HL-60/S4 (cell line): ENCODE measurements at regions not wholly inside any gene's neighbourhood (a gene's known extent, or its start where the extent isn't known, plus 50 kb on each side); places are given as distances from the start of the nearest gene placed in this dataset.

ENCODE experiments used
- in situ Hi-C: fragments of 300-500 bp; cut with MboI; formaldehyde crosslinking; loops from 2 replicates; pipeline ENCODE4 v1.14.3; 2022; ENCODE audit warnings: low sequenced_read_pairs

- in situ Hi-C loops: loop anchor here (25.0 kb wide), 1 partner anchor 178 kb away; the partner anchor contains the start of gene ABCA8
Observed at GRCh38 chr17:68783861-68784260, 171.3 kb downstream of the ABCA8 start.

DNA sequence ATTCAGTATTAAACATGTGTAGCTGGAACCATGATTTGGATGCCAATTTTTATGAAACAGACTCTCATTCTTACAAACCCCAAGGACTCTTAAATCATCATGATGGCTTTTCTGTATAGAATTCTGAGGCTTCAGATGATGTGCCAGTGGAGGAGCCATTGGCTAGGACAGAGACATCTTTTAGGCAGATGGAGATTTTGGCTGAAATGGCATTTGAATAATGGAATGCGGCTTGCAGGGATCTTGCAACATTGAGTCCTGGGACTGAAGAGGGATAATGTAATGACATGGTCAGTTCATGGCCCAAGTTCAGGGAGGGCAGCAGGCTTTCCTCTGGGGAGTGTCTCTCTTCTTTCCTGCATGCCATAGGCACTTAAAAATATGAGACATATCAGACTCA is 172.4 kb downstream of the ABCA8 start:
- in situ Hi-C loops: loop anchor here (25.0 kb wide), 1 partner anchor 180 kb away; the partner anchor contains the start of gene ABCA8

DNA sequence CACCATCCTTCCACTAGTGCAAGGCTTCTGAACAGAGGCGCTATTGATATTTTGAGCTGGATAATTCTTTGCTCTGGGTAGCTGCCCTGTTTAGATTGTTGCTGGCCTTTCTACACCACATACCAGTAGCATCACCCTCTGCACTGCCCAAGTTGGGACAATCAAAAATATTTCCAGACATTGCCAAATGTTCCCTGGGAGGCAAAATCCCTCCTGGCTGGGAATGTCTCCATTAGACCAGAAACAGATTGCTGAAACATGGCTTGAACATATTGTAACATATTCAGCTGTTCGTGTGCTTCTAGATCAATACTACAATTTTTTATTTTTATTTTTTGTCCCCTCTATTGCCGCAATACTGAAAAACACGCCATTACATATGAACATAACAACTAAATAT is 174.6 kb downstream of the ABCA8 start:
- in situ Hi-C loops: loop anchor here (25.0 kb wide), 1 partner anchor 182 kb away; the partner anchor contains the start of gene ABCA8

DNA sequence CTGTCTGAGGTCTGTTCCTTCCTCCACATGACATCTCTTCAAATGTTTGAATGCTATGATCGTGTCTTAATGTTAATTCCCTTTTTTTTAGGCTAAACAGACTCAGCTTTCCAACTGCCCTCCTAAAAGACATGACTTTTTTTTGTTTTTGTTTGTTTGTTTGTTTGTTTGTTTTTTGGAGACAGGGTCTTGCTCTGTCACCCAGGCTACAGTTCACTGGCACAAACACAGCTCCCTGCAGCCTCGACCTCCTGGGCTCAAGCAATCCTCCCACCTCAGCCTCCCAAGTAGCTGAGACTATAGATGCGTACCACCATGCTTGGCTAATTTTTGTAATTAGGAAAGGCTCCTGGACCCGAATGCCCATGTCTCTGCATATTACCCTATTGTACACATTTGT is 176.5 kb downstream of the ABCA8 start:
- in situ Hi-C loops: loop anchor here (5.0 to 25.0 kb wide), 2 partner anchors 184 to 449 kb away; partner anchors contain the start of genes ABCA10 and ABCA8

- in situ Hi-C loops: loop anchor here (5.0 to 25.0 kb wide), 2 partner anchors 184 to 449 kb away; partner anchors contain the start of genes ABCA10 and ABCA8
Observed at GRCh38 chr17:68777856-68778694, 176.9 kb upstream of the FAM20A start.

DNA sequence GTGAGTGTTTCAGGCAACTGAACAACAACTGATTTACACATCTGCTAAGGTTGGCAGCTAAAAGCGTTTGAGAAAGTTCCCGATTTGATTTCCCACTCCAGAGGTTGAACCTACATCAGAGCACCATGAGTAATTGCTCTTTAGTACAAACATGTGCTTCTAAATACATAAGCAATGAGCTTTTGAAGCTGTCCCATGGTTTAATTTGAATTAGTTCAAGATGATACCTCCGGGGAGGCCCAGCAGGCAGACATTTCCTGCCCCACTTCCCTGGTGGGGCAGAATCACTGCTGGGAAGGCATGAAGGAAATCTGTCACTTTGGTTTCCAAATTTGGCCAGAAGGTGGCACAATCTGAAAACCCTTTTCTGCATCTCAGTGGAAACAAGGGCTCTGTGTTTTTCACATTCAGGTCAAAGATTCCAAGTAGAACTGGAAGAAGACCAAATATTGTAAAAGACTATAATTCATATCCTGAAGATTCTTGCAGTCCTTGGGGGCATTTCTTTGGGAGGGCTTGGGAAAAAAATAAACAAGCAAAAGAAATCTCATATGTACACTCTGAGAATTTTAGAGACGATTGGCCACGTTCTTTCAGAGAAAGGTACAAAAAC is 176.2 kb upstream of the FAM20A start:
- in situ Hi-C loops: loop anchor here (5.0 to 25.0 kb wide), 2 partner anchors 185 to 450 kb away; partner anchors contain the start of genes ABCA10 and ABCA8

DNA sequence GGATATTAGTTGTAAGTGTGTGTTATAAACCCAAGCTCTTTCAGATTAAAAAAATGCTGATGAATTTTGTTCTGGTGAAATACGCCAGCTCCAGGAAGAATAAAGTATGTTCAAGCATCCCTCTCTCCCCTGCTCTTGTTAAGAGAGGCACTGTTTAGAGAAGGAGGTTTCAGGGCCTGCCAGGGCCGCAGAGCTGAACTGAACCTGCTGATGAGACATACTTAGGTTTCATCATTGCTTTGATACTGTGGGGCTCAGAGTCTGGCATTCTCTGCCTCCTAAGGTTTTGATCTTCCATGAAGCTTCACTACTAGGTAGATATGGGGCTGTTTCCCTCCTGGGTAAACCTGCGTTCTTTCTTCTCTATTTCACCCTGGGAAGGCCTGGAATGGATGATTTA is 175.3 kb upstream of the FAM20A start:
- in situ Hi-C loops: loop anchor here (5.0 to 25.0 kb wide), 2 partner anchors 186 to 451 kb away; partner anchors contain the start of genes ABCA10 and ABCA8

DNA sequence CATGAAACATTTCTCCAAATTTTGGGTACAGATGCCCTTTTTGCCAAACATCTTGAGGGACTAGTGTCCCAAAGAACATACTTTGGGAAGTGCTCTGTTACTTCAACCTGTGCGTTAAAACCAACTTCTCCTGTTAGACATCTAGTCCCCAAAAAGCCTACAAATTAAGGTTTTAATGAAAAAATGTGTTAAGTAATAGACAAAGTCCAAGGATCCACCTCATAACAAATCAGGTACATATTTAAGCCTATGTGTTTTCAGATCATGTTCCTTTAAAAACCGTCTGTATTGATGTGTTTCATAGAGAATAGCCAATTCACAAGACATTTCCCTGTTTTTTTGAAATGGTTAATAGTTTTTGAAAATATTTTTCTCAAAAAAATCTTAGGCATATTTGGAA is 174.8 kb upstream of the FAM20A start:
- in situ Hi-C loops: loop anchor here (5.0 to 25.0 kb wide), 2 partner anchors 186 to 451 kb away; partner anchors contain the start of genes ABCA10 and ABCA8

GRCh38 chr17:68775318-68775717 is 174.2 kb upstream of the FAM20A start:
- in situ Hi-C loops: loop anchor here (5.0 to 25.0 kb wide), 2 partner anchors 187 to 452 kb away; partner anchors contain the start of genes ABCA10 and ABCA8

GRCh38 chr17:68771867-68772515 is 170.8 kb upstream of the FAM20A start:
- in situ Hi-C loops: loop anchor here (25.0 kb wide), 2 partner anchors 510 to 610 kb away; no protein-coding TSS in a partner anchor

DNA sequence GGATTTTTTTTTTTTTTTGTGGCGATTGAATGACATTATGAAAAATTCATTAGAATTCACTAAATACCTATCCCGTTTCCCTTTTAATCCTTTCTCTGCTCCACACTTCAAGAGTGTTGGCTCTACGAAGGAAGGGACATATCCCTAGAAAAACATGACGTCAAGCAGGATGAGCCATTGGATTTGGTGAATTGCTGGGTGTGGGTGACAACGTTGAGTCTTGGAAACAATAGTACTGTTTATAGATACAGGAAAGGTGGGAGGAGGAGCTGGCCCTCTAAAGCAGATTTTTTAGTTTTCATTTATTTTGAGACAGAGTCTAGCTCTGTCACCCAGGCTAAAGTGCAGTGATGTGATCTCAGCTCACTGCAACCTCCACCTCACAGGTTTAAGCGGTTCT is 167.6 kb upstream of the FAM20A start:
- in situ Hi-C loops: loop anchor here (25.0 kb wide), 2 partner anchors 507 to 607 kb away; no protein-coding TSS in a partner anchor

DNA sequence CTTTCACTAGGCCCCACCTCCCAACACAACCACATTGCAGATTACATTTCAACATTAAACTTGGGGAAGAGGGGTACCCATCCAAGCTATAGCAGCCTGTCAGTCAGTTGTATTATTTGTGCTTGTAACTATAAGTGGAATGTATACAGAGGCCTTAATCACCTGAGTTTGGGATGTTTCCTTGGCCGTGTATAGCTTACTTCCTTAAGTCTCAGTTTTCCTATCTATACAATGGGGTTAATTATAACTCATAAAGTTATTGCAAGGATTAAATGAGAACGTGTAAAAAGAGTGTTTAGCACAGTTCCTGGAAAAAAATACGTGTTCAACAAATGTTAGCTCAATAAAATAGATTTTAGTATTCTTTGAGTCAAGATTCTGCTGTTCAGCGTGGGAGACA is 165.5 kb upstream of the FAM20A start:
- in situ Hi-C loops: loop anchor here (25.0 kb wide), 2 partner anchors 504 to 604 kb away; no protein-coding TSS in a partner anchor

DNA sequence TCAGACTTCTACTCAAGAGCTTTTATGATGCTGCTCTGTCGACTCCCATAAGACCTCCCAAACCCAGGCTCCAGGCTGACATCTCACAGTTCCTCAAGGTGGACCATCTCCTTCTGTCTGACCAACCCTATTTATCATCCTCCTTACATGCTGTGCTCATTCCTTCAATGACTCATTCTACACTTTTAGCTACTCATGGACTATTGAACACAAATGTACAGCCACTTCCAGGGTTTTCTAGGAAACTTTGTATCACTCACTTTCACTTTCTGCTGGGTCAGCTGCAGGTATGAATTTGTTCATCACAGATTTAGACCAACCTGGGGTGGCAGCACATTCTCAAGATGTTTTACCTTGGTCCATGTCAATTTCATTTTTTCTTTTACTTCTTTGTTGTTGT is 162.4 kb upstream of the FAM20A start:
- in situ Hi-C loops: loop anchor here (25.0 kb wide), 2 partner anchors 501 to 601 kb away; no protein-coding TSS in a partner anchor

DNA sequence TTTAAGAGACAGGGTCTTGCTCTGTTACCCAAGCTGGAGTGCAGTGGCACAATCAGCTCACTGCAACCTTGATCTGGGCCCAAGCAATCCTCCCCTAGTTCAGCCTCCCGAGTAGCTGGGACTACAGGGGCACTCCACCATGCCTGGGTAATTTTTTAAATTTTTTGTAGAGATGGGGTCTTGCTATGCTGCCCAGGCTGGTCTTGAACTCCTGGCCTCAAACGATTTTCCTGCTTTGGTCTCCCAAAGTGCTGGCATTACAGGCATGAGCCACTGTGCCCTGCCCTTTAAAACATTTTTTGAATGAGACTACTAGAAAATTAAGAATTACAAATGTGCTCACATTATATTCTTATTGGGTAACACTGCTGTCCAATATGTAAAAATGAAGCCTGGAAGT is 161.7 kb upstream of the FAM20A start:
- in situ Hi-C loops: loop anchor here (25.0 kb wide), 2 partner anchors 501 to 601 kb away; no protein-coding TSS in a partner anchor

DNA sequence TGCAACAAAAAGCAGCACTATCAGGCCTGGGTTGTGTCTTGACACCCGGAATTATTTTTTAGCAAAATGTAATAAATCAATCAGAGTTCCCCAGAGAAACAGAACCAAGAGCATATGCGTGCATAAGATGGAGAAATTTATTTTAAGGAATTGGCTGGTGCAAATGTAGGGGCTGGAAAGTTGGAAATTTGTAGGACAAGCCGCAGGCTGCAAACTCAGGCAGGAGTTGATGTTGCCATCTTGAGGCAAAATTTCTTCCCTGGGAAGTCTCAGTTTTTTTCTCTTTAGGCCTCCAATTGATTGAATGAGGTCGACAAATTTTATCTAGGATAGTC is 158.9 kb upstream of the FAM20A start:
- in situ Hi-C loops: loop anchor here (25.0 kb wide), 2 partner anchors 498 to 598 kb away; no protein-coding TSS in a partner anchor

GRCh38 chr17:68759343-68760140 is 158.4 kb upstream of the FAM20A start:
- in situ Hi-C loops: loop anchor here (25.0 kb wide), 2 partner anchors 497 to 597 kb away; no protein-coding TSS in a partner anchor

DNA sequence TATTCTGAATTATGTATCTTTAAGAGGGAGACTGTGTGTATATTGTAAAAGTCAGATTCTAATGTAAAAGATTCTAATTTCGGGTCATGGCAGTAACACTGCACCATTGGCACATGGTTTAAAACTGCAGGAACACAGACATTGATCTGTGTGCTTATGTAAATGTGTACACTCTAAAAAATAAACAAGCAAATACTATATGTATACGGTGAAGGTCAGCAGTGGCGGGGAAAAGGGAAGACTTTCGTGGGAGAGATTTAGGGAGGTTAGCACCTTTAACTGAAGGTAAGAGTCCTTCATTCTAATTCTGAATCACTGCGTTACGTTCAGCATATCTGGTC is 157.8 kb upstream of the FAM20A start:
- in situ Hi-C loops: loop anchor here (25.0 kb wide), 2 partner anchors 497 to 597 kb away; no protein-coding TSS in a partner anchor

GRCh38 chr17:68757866-68758757 is 156.9 kb upstream of the FAM20A start:
- in situ Hi-C loops: loop anchor here (25.0 kb wide), 2 partner anchors 496 to 596 kb away; no protein-coding TSS in a partner anchor
